SK-N-SH treated with all-trans-retinoic acid at 6 μM for 48 hours (cell line): ENCODE measurements at regions not wholly inside any gene's neighbourhood (a gene's known extent, or its start where the extent isn't known, plus 50 kb on each side); places are given as distances from the start of the nearest gene placed in this dataset.

ENCODE experiments used
- ATAC-seq: fragments of 200-7000 bp; cut with Tn5 transposase; 3 replicates; pipeline ENCODE4 v1.9.1; 2020; ENCODE audit warnings: mild to moderate bottlenecking, moderate library complexity
- ARNTL ChIP-seq: fragments of 450-650 bp; formaldehyde crosslinking; IDR thresholded peaks from 2 replicates; pipeline ENCODE4 v1.5.0; 2020; ENCODE audit warnings: low read depth, mild to moderate bottlenecking, moderate library complexity, borderline replicate concordance
- BACH2 ChIP-seq: fragments of 250-450 bp; sonication (Bioruptor Pico); IDR thresholded peaks from 2 replicates; pipeline ENCODE4 v1.9.0; 2021; ENCODE audit warnings: mild to moderate bottlenecking, borderline replicate concordance
- CREB5 ChIP-seq: fragments of 250-450 bp; sonication (Bioruptor Pico); IDR thresholded peaks from 2 replicates; pipeline ENCODE4 v1.5.1; 2020; ENCODE audit warnings: low read depth, mild to moderate bottlenecking, moderate library complexity
- CSDC2 ChIP-seq: fragments of 250-450 bp; sonication (Bioruptor Pico); IDR thresholded peaks from 2 replicates; pipeline ENCODE4 v1.5.0; 2020; ENCODE audit warnings: mild to moderate bottlenecking, moderate library complexity
- CSRNP3 ChIP-seq: fragments of 250-450 bp; sonication (Bioruptor Pico); IDR thresholded peaks from 2 replicates; pipeline ENCODE4 v1.5.1; 2021; ENCODE audit warnings: mild to moderate bottlenecking, moderate library complexity
- GLIS3 ChIP-seq: fragments of 250-450 bp; sonication (Bioruptor Pico); IDR thresholded peaks from 2 replicates; pipeline ENCODE4 v1.5.0; 2020; ENCODE audit warnings: mild to moderate bottlenecking, moderate library complexity
- ISL1 ChIP-seq: fragments of 250-450 bp; sonication (Bioruptor Pico); IDR thresholded peaks from 2 replicates; pipeline ENCODE4 v2.1.2; 2022; ENCODE audit warnings: mild to moderate bottlenecking, moderate library complexity
- OSR1 ChIP-seq: fragments of 250-450 bp; sonication (Bioruptor Pico); IDR thresholded peaks from 2 replicates; pipeline ENCODE4 v1.8.0; 2022; ENCODE audit warnings: moderate library complexity, mild to moderate bottlenecking, inconsistent platforms
- PATZ1 ChIP-seq: fragments of 250-450 bp; sonication (Bioruptor Pico); IDR thresholded peaks from 2 replicates; pipeline ENCODE4 v1.8.0; 2020; ENCODE audit warnings: mild to moderate bottlenecking, moderate library complexity, borderline replicate concordance
- POU6F1 ChIP-seq: fragments of 250-450 bp; sonication (Bioruptor Pico); IDR thresholded peaks from 2 replicates; pipeline ENCODE4 v1.8.0; 2021; ENCODE audit warnings: low read depth, mild to moderate bottlenecking, moderate library complexity, borderline replicate concordance
- PPARA ChIP-seq: fragments of 250-450 bp; sonication (Bioruptor Pico); IDR thresholded peaks from 2 replicates; pipeline ENCODE4 v1.5.0; 2020; ENCODE audit warnings: mild to moderate bottlenecking, borderline replicate concordance
- RARB ChIP-seq: fragments of 250-450 bp; sonication (Bioruptor Pico); IDR thresholded peaks from 2 replicates; pipeline ENCODE4 v1.8.0; 2021; ENCODE audit warnings: mild to moderate bottlenecking, moderate library complexity
- SNAI2 ChIP-seq: fragments of 250-450 bp; sonication (Bioruptor Pico); IDR thresholded peaks from 2 replicates; pipeline ENCODE4 v1.5.0; 2020; ENCODE audit warnings: mild to moderate bottlenecking, moderate library complexity
- TCF4 ChIP-seq: fragments of 250-450 bp; sonication (Bioruptor Pico); IDR thresholded peaks from 2 replicates; pipeline ENCODE4 v1.8.0; 2021; ENCODE audit warnings: mild to moderate bottlenecking, moderate library complexity, borderline replicate concordance
- TOX ChIP-seq: fragments of 250-450 bp; sonication (Bioruptor Pico); IDR thresholded peaks from 2 replicates; pipeline ENCODE4 v1.8.0; 2021; ENCODE audit warnings: mild to moderate bottlenecking, moderate library complexity, borderline replicate concordance
- ZC3H10 ChIP-seq: fragments of 250-450 bp; sonication (Bioruptor Pico); IDR thresholded peaks from 2 replicates; pipeline ENCODE4 v1.5.1; 2021; ENCODE audit warnings: mild to moderate bottlenecking, moderate library complexity
- ZFP3 ChIP-seq: fragments of 250-450 bp; sonication (Bioruptor Pico); IDR thresholded peaks from 2 replicates; pipeline ENCODE4 v1.5.0; 2020; ENCODE audit warnings: mild to moderate bottlenecking, moderate library complexity
- ZFP30 ChIP-seq: fragments of 450-650 bp; formaldehyde crosslinking; IDR thresholded peaks from 2 replicates; pipeline ENCODE4 v1.5.0; 2022; ENCODE audit warnings: mild to moderate bottlenecking, moderate library complexity
- ZNF565 ChIP-seq: fragments of 450-650 bp; formaldehyde crosslinking; conservative IDR thresholded peaks from 2 replicates; pipeline ENCODE4 v1.5.0; 2020; ENCODE audit warnings: low read depth, mild to moderate bottlenecking, moderate library complexity
- ZNF70 ChIP-seq: fragments of 450-650 bp; formaldehyde crosslinking; IDR thresholded peaks from 2 replicates; pipeline ENCODE4 v1.5.0; 2020; ENCODE audit warnings: mild to moderate bottlenecking, moderate library complexity
- ZNF8 ChIP-seq: fragments of 450-650 bp; formaldehyde crosslinking; IDR thresholded peaks from 2 replicates; pipeline ENCODE4 v1.5.0; 2020; ENCODE audit warnings: mild to moderate bottlenecking, moderate library complexity

GRCh38 chr18:79608069-79608468 is 71.5 kb upstream of the CTDP1 start:
- TF ChIP-seq PATZ1 (CRISPR knock-in tag) (no peak), ZNF8 (CRISPR knock-in tag) (no peak), ZNF565 (CRISPR knock-in tag) (no peak), RARB (no peak), ZFP3 (CRISPR knock-in tag) (no peak), ARNTL (CRISPR knock-in tag) (no peak), ZC3H10 (CRISPR knock-in tag) (no peak), CSRNP3 (CRISPR knock-in tag) (no peak), ZFP30 (CRISPR knock-in tag) (no peak), BACH2 (CRISPR knock-in tag) (no peak), SNAI2 (no peak), TCF4 (no peak), ZNF70 (CRISPR knock-in tag) (no peak), GLIS3 (CRISPR knock-in tag) (no peak), ISL1 (CRISPR knock-in tag) (no peak), PPARA (CRISPR knock-in tag) (no peak)
- no peak for ATAC-seq

- TF ChIP-seq CREB5 (CRISPR knock-in tag) (no peak), ZFP3 (CRISPR knock-in tag) (no peak), ISL1 (CRISPR knock-in tag) (no peak)
- TF ChIP-seq, all 23 proteins: peak for 0
- no peak for ATAC-seq
These were observed 71.1 kb upstream of the CTDP1 start for GRCh38 chr18:79608535-79608934.

GRCh38 chr18:79608999-79609461 is 70.6 kb upstream of the CTDP1 start:
- no peak for TF ChIP-seq TOX (CRISPR knock-in tag)
- TF ChIP-seq CSRNP3 (CRISPR knock-in tag) = no peak
- TF ChIP-seq GLIS3 (CRISPR knock-in tag) = no peak
- TF ChIP-seq ZC3H10 (CRISPR knock-in tag) = no peak
- no peak for TF ChIP-seq PATZ1 (CRISPR knock-in tag)
- TF ChIP-seq CSDC2 = no peak
- no peak for TF ChIP-seq BACH2 (CRISPR knock-in tag)
- TF ChIP-seq ZFP3 (CRISPR knock-in tag) = no peak
- no peak for TF ChIP-seq CREB5 (CRISPR knock-in tag)
- TF ChIP-seq SNAI2 = no peak
- TF ChIP-seq PPARA (CRISPR knock-in tag) = no peak
- TF ChIP-seq ARNTL (CRISPR knock-in tag) = no peak
- no peak for TF ChIP-seq ZFP30 (CRISPR knock-in tag)
- no peak for TF ChIP-seq OSR1 (CRISPR knock-in tag)
- TF ChIP-seq ZNF70 (CRISPR knock-in tag) = no peak
- no peak for TF ChIP-seq POU6F1 (CRISPR knock-in tag)
- no peak for ATAC-seq
